HEK293T (cell line): ENCODE measurements at regions not wholly inside any gene's neighbourhood (a gene's known extent, or its start where the extent isn't known, plus 50 kb on each side); places are given as distances from the start of the nearest gene placed in this dataset.

Experiments used
- BHLHE40 ChIP-seq: fragments of 450-650 bp; IDR thresholded peaks from 2 replicates; pipeline ENCODE4 v1.6.1; 2016; ENCODE audit warnings: mild to moderate bottlenecking, moderate library complexity, borderline replicate concordance
- FOXA1 ChIP-seq: fragments of 450-650 bp; IDR thresholded peaks from 2 replicates; pipeline ENCODE4 v1.6.1; 2016; ENCODE audit warnings: mild to moderate bottlenecking
- FOXK2 ChIP-seq: fragments of 450-650 bp; IDR thresholded peaks from 2 replicates; pipeline ENCODE4 v1.6.1; 2016; ENCODE audit warnings: mild to moderate bottlenecking
- SP1 ChIP-seq: fragments of 450-650 bp; IDR thresholded peaks from 2 replicates; pipeline ENCODE4 v1.6.1; 2017
- ZNF384 ChIP-seq: fragments of 450-650 bp; IDR thresholded peaks from 2 replicates; pipeline ENCODE4 v1.6.1; 2016
- TF ChIP-seq, protein P1 (sequence below): fragments of 450-650 bp; IDR thresholded peaks from 2 replicates; pipeline ENCODE4 v1.6.1; 2016

DNA sequence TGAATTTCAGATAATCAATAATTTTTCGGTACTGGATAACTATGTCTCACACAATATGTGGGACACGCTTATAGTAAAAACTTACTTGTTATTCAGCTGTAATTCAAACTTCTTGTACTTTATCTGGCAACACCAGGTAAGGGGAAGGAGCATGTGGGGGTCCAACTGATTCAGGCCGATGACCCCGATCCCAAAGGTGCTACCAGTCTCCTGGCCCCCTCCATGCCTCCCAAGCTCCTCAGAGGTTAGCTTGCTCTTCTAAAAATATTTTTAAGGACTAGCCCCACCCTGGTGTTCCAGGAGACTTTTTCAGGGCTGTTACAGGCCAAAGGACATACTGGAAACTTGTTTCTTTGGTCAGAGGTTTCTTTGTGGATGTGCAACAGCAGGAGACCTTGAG is 61.8 kb upstream of the ALX4 start:
- TF ChIP-seq, protein P1, sequence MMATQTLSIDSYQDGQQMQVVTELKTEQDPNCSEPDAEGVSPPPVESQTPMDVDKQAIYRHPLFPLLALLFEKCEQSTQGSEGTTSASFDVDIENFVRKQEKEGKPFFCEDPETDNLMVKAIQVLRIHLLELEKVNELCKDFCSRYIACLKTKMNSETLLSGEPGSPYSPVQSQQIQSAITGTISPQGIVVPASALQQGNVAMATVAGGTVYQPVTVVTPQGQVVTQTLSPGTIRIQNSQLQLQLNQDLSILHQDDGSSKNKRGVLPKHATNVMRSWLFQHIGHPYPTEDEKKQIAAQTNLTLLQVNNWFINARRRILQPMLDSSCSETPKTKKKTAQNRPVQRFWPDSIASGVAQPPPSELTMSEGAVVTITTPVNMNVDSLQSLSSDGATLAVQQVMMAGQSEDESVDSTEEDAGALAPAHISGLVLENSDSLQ: no peak
- TF ChIP-seq BHLHE40 (no peak), FOXA1 (no peak), FOXK2 (no peak), SP1 (no peak), ZNF384 (no peak)
